Loucy (cell line): ENCODE measurements at regions not wholly inside any gene's neighbourhood (a gene's known extent, or its start where the extent isn't known, plus 50 kb on each side); places are given as distances from the start of the nearest gene placed in this dataset.

ENCODE experiments used
- H2AFZ ChIP-seq: fragments of 200-600 bp; sonication (generic); 2 replicates; pipeline ENCODE4 v1.6.0; 2016; ENCODE audit warnings: antibody characterized with exemption, mild to moderate bottlenecking, low read length, moderate library complexity
- H3F3A ChIP-seq: fragments of 200-600 bp; 2 replicates; pipeline ENCODE4 v1.6.0; 2016; ENCODE audit warnings: antibody characterized with exemption, low read depth, mild to moderate bottlenecking
- H3K27me3 ChIP-seq: fragments of 200-600 bp; sonication (generic); 2 replicates; pipeline ENCODE4 v1.6.1; 2014; ENCODE audit warnings: low read length, mild to moderate bottlenecking; ENCODE audit not compliant: insufficient read depth, poor library complexity, severe bottlenecking
- H3K36me3 ChIP-seq: fragments of 200-600 bp; sonication (generic); 2 replicates; pipeline ENCODE4 v1.6.1; 2016; ENCODE audit warnings: low read length; ENCODE audit not compliant: insufficient read depth
- H3K4me1 ChIP-seq: fragments of 200-600 bp; sonication (generic); 2 replicates; pipeline ENCODE4 v1.5.1; 2014; ENCODE audit warnings: low read length, mild to moderate bottlenecking; ENCODE audit not compliant: insufficient read depth, poor library complexity, severe bottlenecking
- H3K4me2 ChIP-seq: fragments of 200-600 bp; sonication (generic); 2 replicates; pipeline ENCODE4 v1.6.0; 2014; ENCODE audit warnings: antibody characterized with exemption, low read length, low read depth, mild to moderate bottlenecking; ENCODE audit not compliant: poor library complexity, severe bottlenecking
- H3K4me3 ChIP-seq: fragments of 200-600 bp; sonication (generic); 2 replicates; pipeline ENCODE4 v1.5.1; 2014; ENCODE audit warnings: low read length, mild to moderate bottlenecking, mixed read lengths; ENCODE audit not compliant: poor library complexity, severe bottlenecking
- H3K79me2 ChIP-seq: fragments of 200-600 bp; sonication (generic); 2 replicates; pipeline ENCODE4 v1.6.1; 2014; ENCODE audit warnings: low read length; ENCODE audit not compliant: insufficient read depth
- H3K9ac ChIP-seq: fragments of 200-600 bp; sonication (generic); 2 replicates; pipeline ENCODE4 v1.6.0; 2014; ENCODE audit warnings: mild to moderate bottlenecking, low read depth, low read length, moderate library complexity; ENCODE audit not compliant: poor library complexity, severe bottlenecking
- H3K9me2 ChIP-seq: fragments of 200-600 bp; sonication (generic); replicated peaks from 2 replicates; pipeline ENCODE4 v1.6.1; 2016; ENCODE audit warnings: low read depth, low read length, mixed read lengths
- H3K9me3 ChIP-seq: fragments of 200-600 bp; sonication (generic); 2 replicates; pipeline ENCODE4 v1.6.1; 2014; ENCODE audit warnings: mild to moderate bottlenecking, antibody characterized with exemption, low read length, low read depth; ENCODE audit not compliant: insufficient read depth
- H4K20me1 ChIP-seq: fragments of 200-600 bp; sonication (generic); 2 replicates; pipeline ENCODE4 v1.6.0; 2014; ENCODE audit warnings: antibody characterized with exemption, low read length, mild to moderate bottlenecking; ENCODE audit not compliant: insufficient read depth, poor library complexity, severe bottlenecking
- CTCF ChIP-seq: fragments of 200-600 bp; sonication (generic); conservative IDR thresholded peaks from 2 replicates; pipeline ENCODE4 v1.5.1; 2014; ENCODE audit warnings: mild to moderate bottlenecking, antibody characterized with exemption, low read length
- EZH2phosphoT487 ChIP-seq: fragments of 200-600 bp; IDR thresholded peaks from 2 replicates; pipeline ENCODE4 v1.6.1; 2018; ENCODE audit warnings: antibody characterized with exemption, mild to moderate bottlenecking, moderate library complexity, borderline replicate concordance

DNA sequence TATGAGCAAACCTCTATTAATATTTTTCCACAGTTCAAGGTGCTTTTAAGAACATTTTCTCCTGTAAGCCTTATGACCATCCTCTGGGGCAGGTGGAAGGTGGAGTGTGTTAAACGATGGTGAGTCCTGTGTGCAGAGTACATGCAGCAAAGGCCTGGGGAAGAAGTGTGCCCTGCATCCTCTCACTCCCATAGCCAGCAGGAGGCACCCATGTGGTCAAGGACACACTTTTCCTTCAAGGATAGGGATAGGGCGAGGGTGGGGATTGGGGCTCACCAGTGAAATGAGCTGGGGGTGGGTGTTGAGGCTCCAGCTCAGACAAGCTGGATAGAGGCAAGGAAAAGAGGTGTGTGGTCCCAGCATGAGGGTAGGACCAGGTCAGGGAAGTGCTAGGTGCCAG lies 120.8 kb upstream of the KCNE2 start:
- Histone ChIP-seq H3K9ac (no peak overlapping the region), H3K9me2 (no peaks in the 10 kb centered on the region), H3K4me1 (no peaks in the 10 kb centered on the region), H3K4me2 (no peak overlapping the region), H3K9me3 (peaks cover 3% of the 10 kb centered on the region; the same call in 1 of the 2 replicates), H4K20me1 (no peaks in the 10 kb centered on the region), H3K4me3 (no peak overlapping the region), H2AFZ (no peak overlapping the region), H3F3A (no peaks in the 10 kb centered on the region), H3K27me3 (no peaks in the 10 kb centered on the region), H3K79me2 (no peaks in the 10 kb centered on the region), H3K36me3 (no peaks in the 10 kb centered on the region)
- no peak for TF ChIP-seq EZH2phosphoT487
- no peak for TF ChIP-seq CTCF

GRCh38 chr21:34243562-34243961 lies 120.2 kb upstream of the KCNE2 start:
- H3K36me3 ChIP-seq: no peaks in the 10 kb centered on the region
- no peaks in the 10 kb centered on the region for H3F3A ChIP-seq
- H4K20me1 ChIP-seq: no peaks in the 10 kb centered on the region
- H3K79me2 ChIP-seq: no peaks in the 10 kb centered on the region
- no peak overlapping the region for H3K9ac ChIP-seq
- H2AFZ ChIP-seq: no peak overlapping the region
- no peaks in the 10 kb centered on the region for H3K27me3 ChIP-seq
- peaks cover 3% of the 10 kb centered on the region; the same call in 1 of the 2 replicates for H3K9me3 ChIP-seq
- no peaks in the 10 kb centered on the region for H3K9me2 ChIP-seq
- H3K4me1 ChIP-seq: no peaks in the 10 kb centered on the region
- TF ChIP-seq EZH2phosphoT487 (no peak), CTCF (peak; percentile 79)
- no peak overlapping the region for H3K4me3 ChIP-seq
- no peak overlapping the region for H3K4me2 ChIP-seq

DNA sequence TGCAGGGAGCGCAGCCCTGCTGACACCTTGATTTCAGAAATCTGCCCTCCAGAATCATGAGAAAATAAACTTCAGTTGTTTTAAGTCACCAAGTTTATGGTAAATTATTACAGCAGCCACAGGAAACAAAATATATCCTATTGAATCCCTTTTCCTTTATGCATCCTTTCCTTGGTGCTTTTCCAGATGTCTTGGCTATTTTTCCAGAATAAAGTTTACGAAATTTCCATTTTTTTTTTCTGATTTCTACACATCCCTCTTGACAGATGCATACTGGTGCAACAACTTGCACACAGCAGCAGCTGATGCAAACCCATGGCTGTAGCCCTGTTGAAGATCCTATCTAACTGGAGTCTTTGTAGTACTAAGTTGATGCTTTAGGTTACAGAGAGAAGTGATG lies 111.1 kb upstream of the KCNE2 start:
- no peaks in the 10 kb centered on the region for H3K9me2 ChIP-seq
- H3K4me3 ChIP-seq: no peak overlapping the region
- H3K9me3 ChIP-seq: peaks cover 7% of the 10 kb centered on the region; the same call in 1 of the 2 replicates
- no peaks in the 10 kb centered on the region for H3K27me3 ChIP-seq
- H3K79me2 ChIP-seq: no peaks in the 10 kb centered on the region
- no peaks in the 10 kb centered on the region for H3K36me3 ChIP-seq
- no peaks in the 10 kb centered on the region for H4K20me1 ChIP-seq
- no peak overlapping the region for H3K4me2 ChIP-seq
- no peak for TF ChIP-seq EZH2phosphoT487
- TF ChIP-seq CTCF: no peak
- H3K4me1 ChIP-seq: no peaks in the 10 kb centered on the region
- H3F3A ChIP-seq: no peaks in the 10 kb centered on the region
- no peak overlapping the region for H3K9ac ChIP-seq
- no peak overlapping the region for H2AFZ ChIP-seq
